ENCODE measurements at regions not wholly inside any gene's neighbourhood (a gene's known extent, or its start where the extent isn't known, plus 50 kb on each side); places are given as distances from the start of the nearest gene placed in this dataset.

- TF ChIP-seq CTCF (IDR thresholded peaks at IDR 0.05; ENCODE audit: low read depth, low read length, missing control alignments): no peak
- no peak for DNase-seq (ENCODE audit: low read depth)
- no peak overlapping the region for H3K4me3 ChIP-seq (ENCODE audit: low read depth, low read length)
Measured at GRCh38 chr11:110858547-110858921, 146.3 kb upstream of the ARHGAP20 start.

DNA sequence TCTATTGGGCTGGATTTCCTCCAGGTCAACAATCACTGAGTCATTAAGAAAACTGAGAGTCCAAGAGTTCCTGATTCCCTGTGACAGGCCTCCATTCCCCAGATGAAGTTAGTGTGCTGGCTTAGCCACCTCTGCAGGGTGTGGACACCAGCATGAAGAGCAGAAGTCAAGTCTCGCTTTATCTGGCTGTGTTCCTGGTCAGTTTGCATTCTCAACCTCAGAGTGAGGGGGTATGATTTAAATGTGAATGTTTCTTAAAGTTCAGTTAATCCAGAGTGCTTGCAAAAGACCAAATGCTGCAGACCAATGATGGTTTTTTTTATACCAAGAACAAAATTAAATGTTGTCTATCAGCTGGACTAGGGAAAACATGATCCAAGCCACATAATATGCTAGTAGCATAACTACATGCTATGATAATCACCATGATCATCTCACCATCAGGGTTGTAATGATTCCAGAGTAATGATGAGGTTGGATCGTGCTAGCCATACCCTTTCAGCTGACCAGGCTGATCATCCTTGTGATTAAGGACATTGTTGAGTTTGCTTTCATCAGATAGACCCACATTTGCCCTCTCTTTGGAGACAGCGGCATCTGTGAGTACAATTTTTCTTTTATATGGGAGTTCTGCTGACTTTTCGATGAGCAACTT is 145.8 kb upstream of the ARHGAP20 start:
- TF ChIP-seq CTCF (IDR thresholded peaks at IDR 0.05; ENCODE audit: low read depth, low read length, missing control alignments): no peak
- no peak for DNase-seq (ENCODE audit: low read depth)

DNA sequence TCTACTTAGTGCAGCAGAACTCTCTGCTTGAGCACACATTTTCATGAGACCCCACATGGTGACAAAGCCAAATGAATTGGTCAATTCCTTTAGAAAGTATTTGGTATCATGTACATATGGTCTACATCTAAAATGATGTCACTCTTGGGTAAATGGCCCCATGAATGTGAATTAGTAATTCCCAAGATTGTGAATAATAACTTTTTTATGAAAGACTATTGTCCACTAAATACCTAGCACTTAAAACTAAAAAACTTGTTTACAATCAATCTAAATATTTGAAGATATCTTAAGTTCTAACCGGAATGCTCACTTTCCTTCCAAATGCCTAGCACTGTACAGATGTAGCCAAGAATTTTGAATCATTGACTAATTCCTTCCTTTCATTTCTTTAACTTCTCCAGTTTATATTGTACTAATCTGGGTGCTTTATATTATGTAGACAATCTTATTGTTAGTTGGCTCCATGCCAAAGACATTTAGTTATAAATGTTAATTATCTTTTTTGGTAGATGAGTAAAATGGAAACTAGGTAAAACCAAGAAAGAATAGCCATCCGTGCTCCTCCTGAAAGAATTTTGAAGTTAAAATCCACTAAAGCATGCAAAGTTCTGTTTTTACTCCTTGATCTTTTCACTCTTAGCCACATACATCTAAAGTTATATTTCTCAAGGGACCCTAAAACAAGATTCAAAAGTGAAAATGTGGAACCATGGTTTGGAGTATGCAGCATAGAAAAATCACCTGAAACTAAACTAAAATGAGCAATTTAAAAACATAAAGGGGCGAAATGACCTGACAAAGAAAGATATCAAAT is 145.0 kb upstream of the ARHGAP20 start:
- TF ChIP-seq CTCF (IDR thresholded peaks at IDR 0.05; ENCODE audit: low read depth, low read length, missing control alignments): no peak
- DNase-seq (ENCODE audit: low read depth): no peak
- no peak overlapping the region for H3K4me3 ChIP-seq (ENCODE audit: low read depth, low read length)

More for the DNA sequence above, 145.8 kb upstream of the ARHGAP20 start:
- H3K4me3 ChIP-seq (ENCODE audit: low read depth, low read length): no peak overlapping the region

- no peak for DNase-seq (ENCODE audit: low read depth)
- TF ChIP-seq CTCF (IDR thresholded peaks at IDR 0.05; ENCODE audit: low read depth, low read length, missing control alignments): no peak
- no peak overlapping the region for H3K4me3 ChIP-seq (ENCODE audit: low read depth, low read length)
Measured at GRCh38 chr11:110856340-110856739, 144.1 kb upstream of the ARHGAP20 start.

DNA sequence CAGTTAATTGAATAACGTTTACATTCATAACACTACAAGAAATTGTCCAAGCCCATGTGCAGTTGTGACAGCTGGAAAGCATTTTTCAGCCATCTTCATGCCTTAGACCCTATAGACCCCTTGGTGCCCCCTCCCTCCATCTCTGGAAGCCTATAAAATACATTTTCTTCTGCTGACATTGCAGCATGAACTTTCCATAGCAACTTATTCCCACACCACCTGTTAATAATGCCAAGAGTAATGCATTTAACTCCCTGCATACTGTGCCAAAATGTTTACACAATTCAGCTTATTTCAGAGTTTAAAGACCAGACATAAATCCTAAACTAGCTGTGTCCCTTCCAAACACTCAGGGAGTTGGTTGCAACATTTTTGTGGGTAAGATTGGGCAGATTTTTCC is 143.0 kb upstream of the ARHGAP20 start:
- TF ChIP-seq CTCF (IDR thresholded peaks at IDR 0.05; ENCODE audit: low read depth, low read length, missing control alignments): no peak
- no peak for DNase-seq (ENCODE audit: low read depth)
- H3K4me3 ChIP-seq (ENCODE audit: low read depth, low read length): no peak overlapping the region

DNA sequence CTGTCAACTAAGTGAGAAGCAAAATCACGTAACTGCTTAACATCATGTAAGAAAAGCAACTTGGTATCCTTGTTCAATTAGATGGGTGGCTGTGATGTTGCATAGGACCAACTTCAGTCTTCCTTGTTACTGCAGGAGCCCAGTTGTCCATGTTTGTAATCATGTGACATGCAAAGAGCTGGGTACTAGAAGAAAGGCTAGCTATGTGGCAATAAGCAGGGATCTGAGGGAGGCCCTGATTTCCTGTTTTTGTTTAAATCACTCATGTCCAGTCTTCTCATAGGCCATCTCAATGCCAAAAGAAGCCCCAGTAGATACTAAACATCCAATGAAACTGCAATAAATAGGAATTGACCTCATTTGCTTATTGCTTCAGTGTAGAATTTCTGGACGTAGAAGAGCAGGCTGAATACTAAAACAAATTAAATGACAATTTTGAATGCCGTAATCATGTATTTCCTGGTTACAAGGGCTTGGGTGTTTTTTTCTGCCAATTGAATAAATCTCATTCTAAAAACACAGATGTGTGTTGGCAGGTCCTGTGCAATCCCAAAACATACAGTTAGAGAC is 140.8 kb upstream of the ARHGAP20 start:
- no peak for DNase-seq (ENCODE audit: low read depth)
- TF ChIP-seq CTCF (IDR thresholded peaks at IDR 0.05; ENCODE audit: low read depth, low read length, missing control alignments): no peak
- H3K4me3 ChIP-seq (ENCODE audit: low read depth, low read length): no peak overlapping the region

Measured in GM12864 (cell line).